HepG2 (cell line): ENCODE measurements at regions not wholly inside any gene's neighbourhood (a gene's known extent, or its start where the extent isn't known, plus 50 kb on each side); places are given as distances from the start of the nearest gene placed in this dataset.

ENCODE experiments used
- CREB3 ChIP-seq: sonication (generic); formaldehyde crosslinking; IDR thresholded peaks from 2 replicates; pipeline ENCODE4 v1.5.0; 2020; ENCODE audit warnings: missing genetic modification reagents
- CTCF ChIP-seq: sonication (generic); formaldehyde crosslinking; IDR thresholded peaks from 2 replicates; pipeline ENCODE4 v1.5.0; 2020; ENCODE audit warnings: mild to moderate bottlenecking, missing genetic modification reagents, moderate library complexity
- NFYB ChIP-seq: sonication (generic); formaldehyde crosslinking; IDR thresholded peaks from 2 replicates; pipeline ENCODE4 v1.4.0; 2020; ENCODE audit warnings: missing genetic modification reagents
- ZNF598 ChIP-seq: sonication (generic); formaldehyde crosslinking; IDR thresholded peaks from 2 replicates; pipeline ENCODE4 v1.5.1; 2020; ENCODE audit warnings: mild to moderate bottlenecking, missing genetic modification reagents, borderline replicate concordance

GRCh38 chr12:124509676-124510300 lies 57.6 kb downstream of the NCOR2 start:
- TF ChIP-seq CTCF (CRISPR knock-in tag) = no peak
- no peak for TF ChIP-seq CREB3 (CRISPR knock-in tag)
- no peak for TF ChIP-seq ZNF598 (CRISPR knock-in tag)
- no peak for TF ChIP-seq NFYB (CRISPR knock-in tag)
